ENCODE measurements at regions not wholly inside any gene's neighbourhood (a gene's known extent, or its start where the extent isn't known, plus 50 kb on each side); places are given as distances from the start of the nearest gene placed in this dataset.

GRCh38 chr4:66926687-66927086 lies 618.6 kb downstream of the CENPC start:
- TF ChIP-seq CTCF (IDR thresholded peaks at IDR 0.05) (no peak), POLR2A (IDR thresholded peaks at IDR 0.05) (no peak)

All from uterus (tissue), 2 donors.